ENCODE measurements at regions not wholly inside any gene's neighbourhood (a gene's known extent, or its start where the extent isn't known, plus 50 kb on each side); places are given as distances from the start of the nearest gene placed in this dataset.
A peak's percentile ranks its signal among the peaks of the same experiment; 100 is the strongest.

DNA sequence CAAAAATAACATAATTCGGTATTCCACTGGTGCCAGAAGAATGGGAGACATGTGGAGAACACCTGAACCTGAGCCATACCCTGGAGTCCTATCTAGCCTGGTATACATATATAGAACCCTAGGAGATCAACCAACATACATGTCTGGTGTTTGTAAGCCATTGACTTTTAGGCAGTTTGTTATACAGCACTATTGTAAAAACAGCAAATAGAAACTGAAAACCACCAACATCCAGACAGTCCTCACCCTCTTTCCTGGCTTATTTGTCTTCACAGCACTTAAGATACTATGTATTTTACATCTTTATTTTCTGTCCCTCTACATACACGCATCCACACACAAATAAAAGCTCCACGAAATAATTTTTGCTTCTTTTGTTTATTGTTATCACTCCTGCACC, 404.2 kb upstream of the PMFBP1 start:
- intact Hi-C loops (cut with DNase I) = no loop called here
- DNase-seq (ENCODE audit: low spot score) = no peak
- WGBS = 91% methylated on average over 3 of the region's 3 CpGs

GRCh38 chr16:72569677-72570076, 397.7 kb upstream of the PMFBP1 start:
- intact Hi-C loops (cut with DNase I) = no loop called here
- Histone ChIP-seq H3K27me3 (replicated peaks; ENCODE audit: insufficient read depth) (no peaks in the 10 kb centered on the region), H3K9me3 (no peaks in the 10 kb centered on the region), H3K36me3 (no peaks in the 10 kb centered on the region), H3K4me3 (no peak overlapping the region), H3K4me1 (replicated peaks) (no peaks in the 10 kb centered on the region), H3K27ac (no peak overlapping the region)
- no peak for TF ChIP-seq CTCF (IDR thresholded peaks at IDR 0.05)
- no peak for TF ChIP-seq POLR2A (IDR thresholded peaks at IDR 0.05)
- TF ChIP-seq POLR2AphosphoS5 (IDR thresholded peaks at IDR 0.05) = no peak
- DNase-seq (ENCODE audit: low spot score) = no peak
- WGBS = 95% methylated on average over 7 of the region's 7 CpGs

More for the DNA sequence above, 404.2 kb upstream of the PMFBP1 start:
- TF ChIP-seq CTCF (IDR thresholded peaks at IDR 0.05) (no peak), POLR2A (IDR thresholded peaks at IDR 0.05) (no peak), POLR2AphosphoS5 (IDR thresholded peaks at IDR 0.05) (no peak)
- H3K27me3 ChIP-seq (replicated peaks; ENCODE audit: insufficient read depth) = no peaks in the 10 kb centered on the region
- no peaks in the 10 kb centered on the region for H3K4me1 ChIP-seq (replicated peaks)
- H3K4me3 ChIP-seq = no peak overlapping the region
- no peaks in the 10 kb centered on the region for H3K9me3 ChIP-seq
- no peak overlapping the region for H3K27ac ChIP-seq
- no peaks in the 10 kb centered on the region for H3K36me3 ChIP-seq

DNA sequence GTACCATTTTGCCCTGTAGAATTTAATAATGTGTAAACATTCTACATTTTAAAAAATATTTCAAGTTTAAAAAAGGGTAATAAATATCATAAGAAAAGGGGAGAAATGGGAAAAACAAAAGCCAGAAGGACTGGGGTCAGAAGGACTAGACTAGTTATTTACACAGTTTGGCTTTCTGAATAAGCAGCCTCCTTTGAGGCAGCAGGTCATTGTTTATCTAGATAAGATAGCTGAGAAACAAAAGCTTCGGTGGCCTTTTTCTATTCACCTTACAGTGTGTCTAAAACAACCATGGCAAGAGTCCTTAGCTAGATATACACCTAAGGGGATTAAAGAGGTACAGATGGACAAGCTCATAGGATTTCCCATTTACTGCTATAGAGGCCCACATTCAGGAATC, 396.5 kb upstream of the PMFBP1 start:
- no peak overlapping the region for H3K27ac ChIP-seq
- H3K27me3 ChIP-seq (replicated peaks; ENCODE audit: insufficient read depth) = no peaks in the 10 kb centered on the region
- H3K9me3 ChIP-seq = no peaks in the 10 kb centered on the region
- WGBS = 37% methylated on average over 1 of the region's 1 CpG
- H3K4me1 ChIP-seq (replicated peaks) = no peaks in the 10 kb centered on the region
- no peak for DNase-seq (ENCODE audit: low spot score)
- H3K36me3 ChIP-seq = no peaks in the 10 kb centered on the region
- intact Hi-C loops (cut with DNase I) = no loop called here
- no peak overlapping the region for H3K4me3 ChIP-seq
- TF ChIP-seq POLR2A (IDR thresholded peaks at IDR 0.05) (no peak), POLR2AphosphoS5 (IDR thresholded peaks at IDR 0.05) (no peak), CTCF (IDR thresholded peaks at IDR 0.05) (no peak)

DNA sequence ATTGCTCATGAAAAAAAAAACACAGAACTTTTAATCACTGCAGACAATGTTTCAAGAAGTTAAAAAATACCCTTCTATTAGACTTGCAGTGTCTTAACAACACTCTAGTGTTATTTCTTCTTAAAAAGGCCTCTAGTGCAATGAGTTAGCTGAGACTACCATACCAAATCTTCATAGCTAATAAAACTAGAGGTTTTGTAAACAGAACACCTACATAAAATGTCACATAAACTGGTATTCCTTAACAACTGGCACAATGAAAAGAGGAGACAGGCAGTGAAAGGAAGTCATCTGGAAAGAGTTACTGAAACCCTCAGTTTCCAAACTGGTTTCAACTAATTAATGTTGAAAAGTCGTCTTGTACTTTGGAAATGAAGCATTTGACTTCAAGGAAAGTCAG, 394.2 kb upstream of the PMFBP1 start:
- intact Hi-C loops (cut with DNase I) = no loop called here
- DNase-seq (ENCODE audit: low spot score) = no peak
- Histone ChIP-seq H3K9me3 (no peaks in the 10 kb centered on the region), H3K4me1 (replicated peaks) (no peaks in the 10 kb centered on the region), H3K36me3 (no peaks in the 10 kb centered on the region), H3K27me3 (replicated peaks; ENCODE audit: insufficient read depth) (no peaks in the 10 kb centered on the region), H3K27ac (no peak overlapping the region), H3K4me3 (no peak overlapping the region)
- WGBS = 7% methylated on average over 1 of the region's 1 CpG
- TF ChIP-seq POLR2A (IDR thresholded peaks at IDR 0.05) = no peak
- TF ChIP-seq POLR2AphosphoS5 (IDR thresholded peaks at IDR 0.05) = peak; percentile 67
- TF ChIP-seq CTCF (IDR thresholded peaks at IDR 0.05) = no peak

DNA sequence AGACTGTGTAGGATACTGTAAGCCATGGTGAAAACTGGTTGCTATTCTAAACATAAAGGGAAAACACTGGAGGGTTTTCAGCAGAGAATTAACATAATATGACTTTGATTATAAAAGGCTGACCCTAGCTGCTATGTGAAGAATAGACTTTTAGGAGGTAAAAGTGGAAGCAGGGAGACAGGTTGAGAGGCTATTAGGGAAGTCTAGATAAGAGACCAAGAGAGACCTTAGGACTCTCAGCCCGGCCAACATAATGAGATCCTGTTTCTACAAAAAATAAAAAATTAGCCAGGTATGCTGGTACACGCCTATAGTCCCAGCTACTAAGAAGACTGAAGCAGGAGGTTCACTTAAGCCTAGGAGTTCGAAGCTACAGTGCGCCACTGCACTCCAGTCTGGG, 393.2 kb upstream of the PMFBP1 start:
- intact Hi-C loops (cut with DNase I) = no loop called here
- no peaks in the 10 kb centered on the region for H3K9me3 ChIP-seq
- 94% methylated on average over 4 of the region's 4 CpGs for WGBS
- no peaks in the 10 kb centered on the region for H3K27me3 ChIP-seq (replicated peaks; ENCODE audit: insufficient read depth)
- H3K4me1 ChIP-seq (replicated peaks) = no peaks in the 10 kb centered on the region
- no peak overlapping the region for H3K4me3 ChIP-seq
- no peak overlapping the region for H3K27ac ChIP-seq
- TF ChIP-seq POLR2AphosphoS5 (IDR thresholded peaks at IDR 0.05) (no peak), CTCF (IDR thresholded peaks at IDR 0.05) (no peak), POLR2A (IDR thresholded peaks at IDR 0.05) (no peak)
- DNase-seq (ENCODE audit: low spot score) = no peak
- H3K36me3 ChIP-seq = no peaks in the 10 kb centered on the region
